ENCODE measurements at regions not wholly inside any gene's neighbourhood (a gene's known extent, or its start where the extent isn't known, plus 50 kb on each side); places are given as distances from the start of the nearest gene placed in this dataset.
A peak's percentile ranks its signal among the peaks of the same experiment; 100 is the strongest.
"Not testable (repeated sequence)": the region's sequence is repeated elsewhere in the genome, so short reads cannot be mapped to it uniquely, and the experiment has no call there.

GRCh38 chr17:33950061-33950460 lies 305.0 kb upstream of the CCL2 start:
- no peak for ATAC-seq

GRCh38 chr17:33952425-33952824 lies 302.7 kb upstream of the CCL2 start:
- no peak for ATAC-seq

GRCh38 chr17:33954597-33954996 lies 300.5 kb upstream of the CCL2 start:
- no peak for ATAC-seq

- no peak for ATAC-seq
These were observed 299.6 kb upstream of the CCL2 start for GRCh38 chr17:33955461-33955860.

- not testable (repeated sequence) for ATAC-seq
These were observed 296.0 kb upstream of the CCL2 start for GRCh38 chr17:33959098-33959497.

GRCh38 chr17:33962857-33963655 lies 292.0 kb upstream of the CCL2 start:
- ATAC-seq = no peak

- ATAC-seq = peak; percentile 60 to 61
These were observed 290.6 kb upstream of the CCL2 start for GRCh38 chr17:33964344-33964979.

GRCh38 chr17:33966410-33967059 lies 288.6 kb upstream of the CCL2 start:
- ATAC-seq = no peak

GRCh38 chr17:33967608-33968349 lies 287.3 kb upstream of the CCL2 start:
- ATAC-seq = no peak

- peak in 1 of 2 donors; percentile 37 for ATAC-seq
These were observed 286.6 kb upstream of the CCL2 start for GRCh38 chr17:33968350-33969044.

GRCh38 chr17:33970279-33970678 lies 284.8 kb upstream of the CCL2 start:
- ATAC-seq = no peak

- no peak for ATAC-seq
These were observed 282.3 kb upstream of the CCL2 start for GRCh38 chr17:33972763-33973162.

GRCh38 chr17:33973491-33973890 lies 281.6 kb upstream of the CCL2 start:
- ATAC-seq = no peak

- ATAC-seq = no peak
These were observed 280.8 kb upstream of the CCL2 start for GRCh38 chr17:33974276-33974675.

- no peak for ATAC-seq
These were observed 278.3 kb upstream of the CCL2 start for GRCh38 chr17:33976831-33977230.

GRCh38 chr17:33977729-33978514 lies 277.2 kb upstream of the CCL2 start:
- no peak for ATAC-seq

- no peak for ATAC-seq
These were observed 276.2 kb upstream of the CCL2 start for GRCh38 chr17:33978889-33979288.

GRCh38 chr17:33980193-33980592 lies 274.9 kb upstream of the CCL2 start:
- ATAC-seq = no peak

- no peak for ATAC-seq
These were observed 273.1 kb upstream of the CCL2 start for GRCh38 chr17:33981711-33982601.

- no peak for ATAC-seq
These were observed 272.2 kb upstream of the CCL2 start for GRCh38 chr17:33982909-33983308.
